PC-9 (cell line): ENCODE measurements at regions not wholly inside any gene's neighbourhood (a gene's known extent, or its start where the extent isn't known, plus 50 kb on each side); places are given as distances from the start of the nearest gene placed in this dataset.

ENCODE experiments used
- EZH2 ChIP-seq: fragments of 200-600 bp; sonication (generic); IDR thresholded peaks from 2 replicates; pipeline ENCODE4 v1.8.0; 2017; ENCODE audit warnings: antibody characterized with exemption, low read depth
- TF ChIP-seq, protein P1 (sequence below): fragments of 200-600 bp; sonication (generic); conservative IDR thresholded peaks from 2 replicates; pipeline ENCODE4 v1.6.1; 2017; ENCODE audit warnings: mixed run types, antibody characterized with exemption, mild to moderate bottlenecking, moderate library complexity

- TF ChIP-seq, protein P1, sequence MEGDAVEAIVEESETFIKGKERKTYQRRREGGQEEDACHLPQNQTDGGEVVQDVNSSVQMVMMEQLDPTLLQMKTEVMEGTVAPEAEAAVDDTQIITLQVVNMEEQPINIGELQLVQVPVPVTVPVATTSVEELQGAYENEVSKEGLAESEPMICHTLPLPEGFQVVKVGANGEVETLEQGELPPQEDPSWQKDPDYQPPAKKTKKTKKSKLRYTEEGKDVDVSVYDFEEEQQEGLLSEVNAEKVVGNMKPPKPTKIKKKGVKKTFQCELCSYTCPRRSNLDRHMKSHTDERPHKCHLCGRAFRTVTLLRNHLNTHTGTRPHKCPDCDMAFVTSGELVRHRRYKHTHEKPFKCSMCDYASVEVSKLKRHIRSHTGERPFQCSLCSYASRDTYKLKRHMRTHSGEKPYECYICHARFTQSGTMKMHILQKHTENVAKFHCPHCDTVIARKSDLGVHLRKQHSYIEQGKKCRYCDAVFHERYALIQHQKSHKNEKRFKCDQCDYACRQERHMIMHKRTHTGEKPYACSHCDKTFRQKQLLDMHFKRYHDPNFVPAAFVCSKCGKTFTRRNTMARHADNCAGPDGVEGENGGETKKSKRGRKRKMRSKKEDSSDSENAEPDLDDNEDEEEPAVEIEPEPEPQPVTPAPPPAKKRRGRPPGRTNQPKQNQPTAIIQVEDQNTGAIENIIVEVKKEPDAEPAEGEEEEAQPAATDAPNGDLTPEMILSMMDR = no peak
- no peak for TF ChIP-seq EZH2
Measured at GRCh38 chr4:133377286-133377685, 228.2 kb downstream of the PCDH10 start.
